GM23338 (cell line): ENCODE measurements at regions not wholly inside any gene's neighbourhood (a gene's known extent, or its start where the extent isn't known, plus 50 kb on each side); places are given as distances from the start of the nearest gene placed in this dataset.

Experiments
- ATAC-seq: fragments of 200-7000 bp; cut with Tn5 transposase; 3 replicates; pipeline ENCODE4 v1.9.1; 2020
- DNase-seq: peaks from one replicate; pipeline ENCODE4 v3.0.0-alpha.2; 2015; ENCODE audit warnings: low spot score
- H2AFZ ChIP-seq: fragments of 200-600 bp; sonication (generic); 2 replicates; pipeline ENCODE4 v1.8.0; 2016; ENCODE audit warnings: antibody characterized with exemption, mild to moderate bottlenecking, moderate library complexity
- H3F3A ChIP-seq: fragments of 200-600 bp; sonication (generic); replicated peaks from 2 replicates; pipeline ENCODE4 v1.8.0; 2017; ENCODE audit warnings: antibody characterized with exemption, mixed run types, low read depth
- H3K27ac ChIP-seq: fragments of 200-600 bp; sonication (generic); 2 replicates; pipeline ENCODE4 v1.6.1; 2016; ENCODE audit warnings: low read depth
- H3K27me3 ChIP-seq: fragments of 200-600 bp; sonication (generic); 2 replicates; pipeline ENCODE4 v1.8.0; 2016; ENCODE audit warnings: mild to moderate bottlenecking, mixed run types, moderate library complexity; ENCODE audit not compliant: insufficient read depth
- H3K36me3 ChIP-seq: fragments of 200-600 bp; sonication (generic); 2 replicates; pipeline ENCODE4 v1.8.0; 2016; ENCODE audit warnings: mild to moderate bottlenecking; ENCODE audit not compliant: insufficient read depth
- H3K4me1 ChIP-seq: fragments of 200-600 bp; sonication (generic); 2 replicates; pipeline ENCODE4 v1.8.0; 2016; ENCODE audit warnings: mild to moderate bottlenecking, moderate library complexity; ENCODE audit not compliant: insufficient read depth
- H3K4me2 ChIP-seq: fragments of 200-600 bp; sonication (generic); 2 replicates; pipeline ENCODE4 v1.7.1; 2017; ENCODE audit warnings: mixed run types
- H3K4me3 ChIP-seq: fragments of 200-600 bp; sonication (generic); 2 replicates; pipeline ENCODE4 v1.6.1; 2016; ENCODE audit warnings: mixed run types
- H3K79me2 ChIP-seq: fragments of 200-600 bp; sonication (generic); replicated peaks from 2 replicates; pipeline ENCODE4 v1.8.0; 2017; ENCODE audit warnings: mild to moderate bottlenecking; ENCODE audit not compliant: insufficient read depth
- H3K9me2 ChIP-seq: fragments of 200-600 bp; sonication (generic); 2 replicates; pipeline ENCODE4 v1.8.0; 2017; ENCODE audit not compliant: insufficient read depth
- H4K20me1 ChIP-seq: fragments of 200-600 bp; sonication (generic); replicated peaks from 2 replicates; pipeline ENCODE4 v1.8.0; 2017; ENCODE audit warnings: mild to moderate bottlenecking; ENCODE audit not compliant: insufficient read depth
- H3K27ac Mint-ChIP-seq: 2 replicates; pipeline ENCODE4 v1.8.0; 2020; ENCODE audit warnings: inconsistent platforms, mild to moderate bottlenecking, moderate library complexity, mixed read lengths
- H3K27me3 Mint-ChIP-seq: 3 replicates; pipeline ENCODE4 v1.8.0; 2022; ENCODE audit warnings: low read depth, mild to moderate bottlenecking, moderate library complexity, mixed read lengths, inconsistent platforms; ENCODE audit not compliant: insufficient read depth, poor library complexity
- H3K36me3 Mint-ChIP-seq: 3 replicates; pipeline ENCODE4 v1.8.0; 2021; ENCODE audit warnings: low read depth, mild to moderate bottlenecking, inconsistent platforms, moderate library complexity, mixed read lengths
- H3K4me1 Mint-ChIP-seq: 3 replicates; pipeline ENCODE4 v1.8.0; 2020; ENCODE audit warnings: mild to moderate bottlenecking, inconsistent platforms, mixed read lengths
- H3K4me3 Mint-ChIP-seq: 3 replicates; pipeline ENCODE4 v1.8.0; 2021; ENCODE audit warnings: moderate library complexity, mild to moderate bottlenecking, inconsistent platforms, mixed read lengths
- H3K9me3 Mint-ChIP-seq: 3 replicates; pipeline ENCODE4 v1.8.0; 2020; ENCODE audit warnings: moderate library complexity, mild to moderate bottlenecking, inconsistent platforms, mixed read lengths
- CREB1 ChIP-seq: fragments of 250-450 bp; sonication (Bioruptor Pico); IDR thresholded peaks from 2 replicates; pipeline ENCODE4 v1.5.0; 2020; ENCODE audit warnings: low read depth, mild to moderate bottlenecking, moderate library complexity
- CTCF ChIP-seq, 2 experiments: fragments of 200-600 bp in 1 of 2; sonication (generic) in 1 of 2; conservative IDR thresholded peaks; 2 replicates each; pipeline versions ENCODE4 v1.5.1 to v1.6.1; 2016 to 2017; ENCODE audit warnings: antibody characterized with exemption in 2 of 2, low read depth in 2 of 2, mild to moderate bottlenecking in 2 of 2, moderate library complexity in 1 of 2
- ETS1 ChIP-seq: IDR thresholded peaks from 2 replicates; pipeline ENCODE4 v1.6.1; 2016; ENCODE audit warnings: antibody characterized with exemption
- EZH2 ChIP-seq: fragments of 200-600 bp; sonication (generic); IDR thresholded peaks from one replicate; pipeline ENCODE4 v1.8.0; 2017; ENCODE audit warnings: antibody characterized with exemption, mild to moderate bottlenecking, low read depth; ENCODE audit not compliant: unreplicated experiment
- EZH2phosphoT487 ChIP-seq: fragments of 200-600 bp; sonication (generic); IDR thresholded peaks from one replicate; pipeline ENCODE4 v1.8.1; 2018; ENCODE audit warnings: antibody characterized with exemption; ENCODE audit not compliant: unreplicated experiment
- JUNB ChIP-seq: IDR thresholded peaks from one replicate; pipeline ENCODE4 v1.6.1; 2016; ENCODE audit warnings: antibody characterized with exemption; ENCODE audit not compliant: unreplicated experiment
- NANOG ChIP-seq: IDR thresholded peaks from 2 replicates; pipeline ENCODE4 v1.6.1; 2016; ENCODE audit warnings: antibody characterized with exemption, borderline replicate concordance
- POLR2AphosphoS5 ChIP-seq: IDR thresholded peaks from 2 replicates; pipeline ENCODE4 v1.6.1; 2016; ENCODE audit warnings: antibody characterized with exemption, low read depth
- REST ChIP-seq: IDR thresholded peaks from one replicate; pipeline ENCODE4 v1.6.1; 2018; ENCODE audit warnings: antibody characterized with exemption; ENCODE audit not compliant: unreplicated experiment
- STAT1 ChIP-seq: IDR thresholded peaks from one replicate; pipeline ENCODE4 v1.6.1; 2016; ENCODE audit warnings: antibody characterized with exemption; ENCODE audit not compliant: unreplicated experiment
- ZNF114 ChIP-seq: fragments of 250-450 bp; sonication (Bioruptor Pico); IDR thresholded peaks from 2 replicates; pipeline ENCODE4 v1.5.0; 2020; ENCODE audit warnings: mild to moderate bottlenecking, moderate library complexity
- ZNF331 ChIP-seq: fragments of 250-450 bp; sonication (Bioruptor Pico); IDR thresholded peaks from 2 replicates; pipeline ENCODE4 v1.5.0; 2020; ENCODE audit warnings: low read depth, mild to moderate bottlenecking, moderate library complexity
- ZNF462 ChIP-seq: fragments of 250-450 bp; sonication (Bioruptor Pico); IDR thresholded peaks from 2 replicates; pipeline ENCODE4 v1.5.0; 2020; ENCODE audit warnings: mild to moderate bottlenecking, moderate library complexity

- Mint-ChIP-seq H3K27me3 (peaks cover 4% of the 10 kb centered on the region), H3K4me1 (peaks cover 12% of the 10 kb centered on the region; the same call in 2 of the 3 replicates), H3K9me3 (peaks cover 3% of the 10 kb centered on the region; the same call in 1 of the 3 replicates), H3K4me3 (no peak overlapping the region), H3K27ac (no peak overlapping the region), H3K36me3 (no peaks in the 10 kb centered on the region)
- Histone ChIP-seq H3K9me2 (0 out of 2 replicates have a peak, but pooled peaks cover 6% of the 10 kb centered on the region), H3F3A (no peaks in the 10 kb centered on the region), H3K4me3 (no peak overlapping the region), H3K79me2 (no peaks in the 10 kb centered on the region), H4K20me1 (no peaks in the 10 kb centered on the region), H3K27ac (no peak overlapping the region), H3K4me2 (no peak overlapping the region), H3K27me3 (no peaks in the 10 kb centered on the region), H2AFZ (no peak overlapping the region), H3K4me1 (0 out of 2 replicates have a peak, but pooled peaks cover 6% of the 10 kb centered on the region), H3K36me3 (no peaks in the 10 kb centered on the region)
- DNase-seq (no peak), ATAC-seq (no peak)
- no peak for TF ChIP-seq ZNF462
- no peak for TF ChIP-seq EZH2phosphoT487
- TF ChIP-seq CTCF (conservative IDR thresholded peaks at IDR 0.05; ENCODE audit: low read depth in 2 of 2) = no peak
- TF ChIP-seq JUNB = no peak
- TF ChIP-seq EZH2 = no peak
- TF ChIP-seq NANOG = no peak
- TF ChIP-seq POLR2AphosphoS5 = no peak
- no peak for TF ChIP-seq ETS1
- no peak for TF ChIP-seq STAT1
- no peak for TF ChIP-seq CREB1 (CRISPR knock-in tag)
- TF ChIP-seq REST = no peak
- TF ChIP-seq ZNF331 (CRISPR knock-in tag) = no peak
- TF ChIP-seq ZNF114 (CRISPR knock-in tag) = no peak
These were observed 421.2 kb upstream of the HTR1E start for GRCh38 chr6:86516087-86516486.
